DND-41 (cell line): ENCODE measurements at regions not wholly inside any gene's neighbourhood (a gene's known extent, or its start where the extent isn't known, plus 50 kb on each side); places are given as distances from the start of the nearest gene placed in this dataset.

Experiments
- ATAC-seq: fragments of 200-7000 bp; cut with Tn5 transposase; 3 replicates; pipeline ENCODE4 v1.9.1; 2021; ENCODE audit warnings: low read depth; ENCODE audit not compliant: insufficient read depth
- DNase-seq: peaks from one replicate; pipeline ENCODE4 v3.0.0-alpha.2; 2020
- H2AFZ ChIP-seq: 2 replicates; pipeline ENCODE4 v1.6.0; 2012; ENCODE audit warnings: low read depth, low read length
- H3K27ac ChIP-seq: 2 replicates; pipeline ENCODE4 v1.5.1; 2012; ENCODE audit warnings: low read length, inconsistent platforms
- H3K27me3 ChIP-seq: fragments of 200-600 bp; sonication (generic); 2 replicates; pipeline ENCODE4 v1.6.0; 2012; ENCODE audit warnings: low read length, mild to moderate bottlenecking, inconsistent platforms; ENCODE audit not compliant: insufficient read depth, poor library complexity
- H3K36me3 ChIP-seq: 2 replicates; pipeline ENCODE4 v1.5.1; 2012; ENCODE audit warnings: low read length, inconsistent platforms; ENCODE audit not compliant: insufficient read depth
- H3K4me1 ChIP-seq: 2 replicates; pipeline ENCODE4 v1.5.1; 2012; ENCODE audit warnings: mild to moderate bottlenecking, low read length; ENCODE audit not compliant: insufficient read depth
- H3K4me2 ChIP-seq: 2 replicates; pipeline ENCODE4 v1.6.0; 2012; ENCODE audit warnings: mild to moderate bottlenecking, moderate library complexity, low read length, inconsistent platforms; ENCODE audit not compliant: insufficient read depth
- H3K4me3 ChIP-seq, 2 experiments: fragments of 200-600 bp in 1 of 2; shearing (Covaris generic) in 1 of 2; 2 replicates each; pipeline ENCODE4 v1.5.1; 2012 to 2016; ENCODE audit warnings: inconsistent platforms in 2 of 2, low read length in 2 of 2, mild to moderate bottlenecking in 2 of 2, low read depth in 1 of 2, moderate library complexity in 1 of 2
- H3K79me2 ChIP-seq: 2 replicates; pipeline ENCODE4 v1.6.0; 2012; ENCODE audit warnings: low read length, inconsistent platforms; ENCODE audit not compliant: insufficient read depth
- H3K9ac ChIP-seq: 2 replicates; pipeline ENCODE4 v1.6.0; 2012; ENCODE audit warnings: low read depth, mild to moderate bottlenecking, inconsistent platforms, low read length, moderate library complexity
- H3K9me3 ChIP-seq: 2 replicates; pipeline ENCODE4 v1.5.1; 2012; ENCODE audit warnings: low read length, moderate library complexity, mild to moderate bottlenecking, inconsistent platforms; ENCODE audit not compliant: insufficient read depth, severe bottlenecking
- H4K20me1 ChIP-seq: 2 replicates; pipeline ENCODE4 v1.6.0; 2012; ENCODE audit warnings: low read length; ENCODE audit not compliant: insufficient read depth
- CTCF ChIP-seq: IDR thresholded peaks from 2 replicates; pipeline ENCODE4 v1.5.1; 2012; ENCODE audit warnings: borderline replicate concordance, low read length, moderate library complexity, mild to moderate bottlenecking; ENCODE audit not compliant: poor library complexity, severe bottlenecking; ENCODE audit errors: extremely low read depth
- EZH2 ChIP-seq: IDR thresholded peaks from 3 replicates; pipeline ENCODE4 v1.6.1; 2012; ENCODE audit warnings: borderline replicate concordance, low read depth, mild to moderate bottlenecking, moderate library complexity, low read length, inconsistent platforms; ENCODE audit not compliant: severe bottlenecking

- peaks cover 28% of the 10 kb centered on the region for H3K27me3 ChIP-seq
- H3K9me3 ChIP-seq: no peaks in the 10 kb centered on the region
- H3K79me2 ChIP-seq: no peaks in the 10 kb centered on the region
- no peaks in the 10 kb centered on the region for H3K36me3 ChIP-seq
- H3K9ac ChIP-seq: no peak overlapping the region
- no peak overlapping the region for H3K4me2 ChIP-seq
- ATAC-seq (no peak), DNase-seq (no peak)
- H3K4me3 ChIP-seq: no peak overlapping the region
- H3K4me1 ChIP-seq: no peaks in the 10 kb centered on the region
- H4K20me1 ChIP-seq: no peaks in the 10 kb centered on the region
- TF ChIP-seq EZH2: no peak
- TF ChIP-seq CTCF: no peak
- no peak overlapping the region for H3K27ac ChIP-seq
- no peak overlapping the region for H2AFZ ChIP-seq
These were observed 93.2 kb downstream of the GGTLC2 start for GRCh38 chr22:22737590-22737989.

GRCh38 chr22:22738959-22739585 is 94.7 kb downstream of the GGTLC2 start:
- no peaks in the 10 kb centered on the region for H3K9me3 ChIP-seq
- no peak overlapping the region for H3K27ac ChIP-seq
- no peaks in the 10 kb centered on the region for H4K20me1 ChIP-seq
- H3K9ac ChIP-seq: no peak overlapping the region
- H3K4me1 ChIP-seq: no peaks in the 10 kb centered on the region
- DNase-seq (no peak), ATAC-seq (no peak)
- no peaks in the 10 kb centered on the region for H3K79me2 ChIP-seq
- H3K36me3 ChIP-seq: no peaks in the 10 kb centered on the region
- no peak for TF ChIP-seq CTCF
- no peak for TF ChIP-seq EZH2
- no peak overlapping the region for H2AFZ ChIP-seq
- peaks cover 28% of the 10 kb centered on the region for H3K27me3 ChIP-seq
- no peak overlapping the region for H3K4me2 ChIP-seq
- no peak overlapping the region for H3K4me3 ChIP-seq

GRCh38 chr22:22740560-22741276 is 96.3 kb downstream of the GGTLC2 start:
- Histone ChIP-seq H4K20me1 (no peaks in the 10 kb centered on the region), H3K27ac (no peak overlapping the region), H3K4me2 (no peak overlapping the region), H2AFZ (no peak overlapping the region), H3K9ac (no peak overlapping the region), H3K4me3 (no peak overlapping the region), H3K9me3 (no peaks in the 10 kb centered on the region), H3K4me1 (no peaks in the 10 kb centered on the region), H3K27me3 (peaks cover 28% of the 10 kb centered on the region), H3K79me2 (no peaks in the 10 kb centered on the region), H3K36me3 (no peaks in the 10 kb centered on the region)
- no peak for TF ChIP-seq CTCF
- no peak for TF ChIP-seq EZH2
- DNase-seq (no peak), ATAC-seq (no peak)
